HG02981 (cell line): ENCODE measurements at regions not wholly inside any gene's neighbourhood (a gene's known extent, or its start where the extent isn't known, plus 50 kb on each side); places are given as distances from the start of the nearest gene placed in this dataset.
"Not testable (repeated sequence)": the region's sequence is repeated elsewhere in the genome, so short reads cannot be mapped to it uniquely, and the experiment has no call there.

ENCODE experiments used
- ATAC-seq: cut with Tn5 transposase; IDR thresholded peaks from one replicate; pipeline ENCODE4 v1.9.1; 2021; ENCODE audit warnings: mild to moderate bottlenecking, moderate library complexity; ENCODE audit not compliant: unreplicated experiment

DNA sequence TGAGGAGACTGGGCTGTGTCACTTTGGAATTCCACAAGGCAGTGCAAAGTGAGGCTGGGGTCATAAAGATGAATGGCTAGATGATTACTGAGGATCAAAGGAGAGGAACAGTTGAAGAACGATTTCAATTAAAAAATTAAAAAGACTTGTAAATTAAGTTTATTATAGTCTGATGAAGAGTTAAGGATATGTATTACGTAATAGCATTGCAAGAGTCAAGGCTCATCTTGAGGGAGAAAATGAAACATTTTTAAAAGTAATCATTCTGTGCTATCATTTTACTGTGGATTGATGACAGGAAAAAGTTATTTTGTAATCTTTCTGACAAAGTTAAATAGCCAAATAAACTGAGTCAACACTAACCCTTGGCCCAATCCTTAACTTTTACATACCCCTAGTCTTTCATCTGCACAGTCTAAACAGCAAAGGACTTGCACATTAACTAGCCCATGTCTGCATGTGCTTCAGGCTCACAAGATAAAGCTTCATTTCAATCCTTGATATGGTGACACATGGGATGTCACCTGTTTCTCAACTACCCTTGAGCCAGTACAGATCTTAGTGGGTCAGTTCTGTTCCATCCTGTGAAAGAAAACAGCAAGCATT lies 465.5 kb upstream of the CTSO start:
- no peak for ATAC-seq

DNA sequence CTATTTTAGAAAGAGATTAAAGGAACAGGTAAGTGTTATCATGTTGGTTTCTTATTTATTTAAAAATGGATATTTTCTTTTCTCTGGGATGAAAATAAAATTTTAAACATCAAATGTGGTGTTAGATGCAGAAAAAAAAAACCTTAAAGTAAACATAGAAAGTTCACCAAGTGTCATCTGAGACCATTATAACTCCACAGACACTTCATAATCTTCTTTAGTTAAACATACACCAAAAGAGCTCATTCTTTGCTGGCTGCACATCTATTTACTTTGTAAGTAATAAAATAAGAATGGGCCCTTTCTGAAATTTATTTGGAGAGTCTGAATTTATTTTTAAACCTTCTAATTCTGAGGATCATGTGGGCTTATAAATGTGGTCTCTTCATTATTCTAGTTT lies 460.7 kb upstream of the CTSO start:
- no peak for ATAC-seq

DNA sequence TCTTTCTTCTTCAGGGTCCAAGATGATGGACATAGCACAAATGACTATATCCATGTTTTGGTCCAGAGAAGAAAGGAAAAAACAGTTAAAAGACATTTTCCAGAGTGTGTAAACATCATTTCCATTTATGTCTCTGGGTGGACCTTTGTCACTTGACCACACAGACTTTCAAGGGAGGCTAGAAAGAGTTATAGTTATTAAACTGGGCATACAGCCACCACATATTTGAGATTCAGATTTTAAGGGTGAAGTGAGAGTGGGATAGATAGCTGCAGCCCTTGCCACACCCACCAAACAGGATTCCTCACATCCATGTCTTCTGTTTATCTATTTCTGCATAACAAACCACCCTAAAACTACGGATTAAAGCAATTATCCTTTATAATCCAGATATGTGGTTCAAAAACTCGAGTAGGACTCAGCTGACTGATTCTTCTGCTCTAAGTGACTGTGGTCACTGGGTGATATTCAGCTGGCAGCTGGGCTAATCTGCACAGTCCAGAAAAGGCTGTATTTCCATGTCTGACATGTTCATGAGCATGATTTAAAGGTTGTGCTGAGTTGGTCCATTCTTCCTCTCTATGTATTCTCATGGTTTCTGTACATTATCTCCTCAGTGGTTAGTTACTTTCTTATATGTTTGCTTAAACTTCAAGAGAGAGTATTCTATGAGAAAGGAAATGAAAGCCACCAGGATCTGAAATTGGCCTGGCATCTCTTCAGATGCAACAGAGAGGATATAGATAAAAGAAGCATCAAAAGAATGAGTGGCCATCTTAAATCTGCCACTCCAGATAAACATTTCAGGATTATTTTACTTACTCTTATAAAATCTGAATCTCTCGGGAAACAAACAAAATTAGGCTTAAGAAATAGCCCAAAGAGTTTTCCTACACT lies 459.8 kb upstream of the CTSO start:
- ATAC-seq: no peak

DNA sequence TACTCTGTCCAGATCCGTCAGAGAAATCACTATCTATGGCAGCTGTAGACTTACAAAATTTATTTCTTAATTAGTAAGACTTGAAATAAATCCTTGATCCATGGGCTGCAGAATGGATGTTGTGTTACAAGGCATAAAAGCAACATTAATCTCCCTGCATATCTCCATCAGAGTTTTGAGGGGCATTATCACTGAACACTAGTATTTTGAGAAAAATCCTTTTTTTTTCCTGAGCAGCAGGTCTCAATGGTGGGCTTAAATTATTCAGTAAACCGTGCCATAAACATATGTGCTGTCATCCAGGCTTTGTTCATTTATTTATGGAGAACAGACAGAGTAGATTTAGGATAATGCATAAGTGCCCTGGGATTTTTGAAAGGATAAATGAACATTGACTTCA lies 457.9 kb upstream of the CTSO start:
- ATAC-seq: no peak

DNA sequence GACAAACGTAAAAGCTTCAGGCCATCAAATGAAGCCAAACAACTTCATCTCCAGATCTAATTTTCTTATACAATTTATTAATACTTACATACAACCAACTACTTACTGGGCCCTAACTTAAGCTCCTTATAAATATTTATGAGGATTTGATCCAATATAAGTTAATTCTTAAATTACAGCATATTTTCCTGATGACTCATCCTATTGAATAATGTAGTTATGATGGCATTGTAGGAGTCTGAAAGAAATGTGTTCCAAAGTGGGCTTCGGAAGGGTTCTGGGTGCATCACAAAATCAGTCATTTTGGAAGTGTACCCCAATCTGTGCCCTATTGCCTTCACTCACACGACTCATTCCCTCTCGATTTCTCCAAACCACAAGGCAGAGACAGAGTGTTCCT lies 455.1 kb upstream of the CTSO start:
- no peak for ATAC-seq

DNA sequence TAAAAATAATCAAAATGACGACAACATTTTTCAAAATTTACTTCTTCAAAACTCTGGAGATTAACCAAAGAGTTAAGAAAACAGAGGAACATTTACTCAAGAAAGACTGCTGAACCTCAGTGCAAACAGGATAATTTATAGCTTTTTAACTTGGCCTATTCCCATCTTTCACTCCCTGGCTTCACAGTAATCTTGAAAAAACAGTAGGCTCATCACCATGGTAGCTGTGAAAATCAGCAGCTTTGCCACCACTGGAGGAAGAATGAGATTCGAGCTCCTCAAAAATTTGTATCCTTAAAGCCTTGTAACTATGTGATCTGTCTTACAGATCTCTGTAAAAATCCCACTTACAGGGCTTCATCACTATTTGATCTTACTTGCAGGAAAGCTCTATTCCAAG lies 447.7 kb upstream of the CTSO start:
- no peak for ATAC-seq

DNA sequence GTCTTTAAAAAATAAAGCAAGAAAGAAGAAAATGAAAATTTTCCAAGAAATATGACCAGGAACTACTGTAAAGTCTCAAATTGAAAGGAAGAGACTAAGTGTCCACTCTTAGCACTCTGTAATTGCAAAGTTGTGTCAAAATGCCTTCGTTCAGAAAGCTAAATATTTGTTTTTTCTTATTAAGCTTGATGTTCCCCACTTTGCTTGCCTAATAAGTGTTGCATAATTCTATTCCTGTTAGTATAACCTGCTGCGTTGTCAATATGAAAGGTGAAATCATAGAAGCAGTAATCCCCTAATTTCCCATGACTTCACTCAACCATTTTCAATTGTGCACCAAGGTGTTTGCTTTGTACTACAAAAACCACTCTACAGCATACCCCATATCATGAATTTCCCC lies 442.9 kb upstream of the CTSO start:
- no peak for ATAC-seq

DNA sequence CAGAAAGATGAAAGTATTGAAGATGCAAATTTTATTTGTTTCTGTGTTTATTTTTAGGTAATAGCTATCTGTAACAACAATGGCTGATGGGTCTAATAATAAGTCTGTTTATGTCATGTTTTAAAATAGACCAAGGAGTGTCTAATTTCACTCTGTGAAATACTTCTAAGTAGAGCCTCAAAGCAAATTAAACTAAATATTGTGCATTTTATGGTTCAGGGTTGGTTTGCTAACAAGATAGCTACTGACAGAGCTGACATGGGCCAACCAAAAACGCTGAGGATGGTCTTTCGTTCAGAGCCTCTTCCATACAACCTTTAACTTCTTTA lies 437.6 kb upstream of the CTSO start:
- no peak for ATAC-seq

DNA sequence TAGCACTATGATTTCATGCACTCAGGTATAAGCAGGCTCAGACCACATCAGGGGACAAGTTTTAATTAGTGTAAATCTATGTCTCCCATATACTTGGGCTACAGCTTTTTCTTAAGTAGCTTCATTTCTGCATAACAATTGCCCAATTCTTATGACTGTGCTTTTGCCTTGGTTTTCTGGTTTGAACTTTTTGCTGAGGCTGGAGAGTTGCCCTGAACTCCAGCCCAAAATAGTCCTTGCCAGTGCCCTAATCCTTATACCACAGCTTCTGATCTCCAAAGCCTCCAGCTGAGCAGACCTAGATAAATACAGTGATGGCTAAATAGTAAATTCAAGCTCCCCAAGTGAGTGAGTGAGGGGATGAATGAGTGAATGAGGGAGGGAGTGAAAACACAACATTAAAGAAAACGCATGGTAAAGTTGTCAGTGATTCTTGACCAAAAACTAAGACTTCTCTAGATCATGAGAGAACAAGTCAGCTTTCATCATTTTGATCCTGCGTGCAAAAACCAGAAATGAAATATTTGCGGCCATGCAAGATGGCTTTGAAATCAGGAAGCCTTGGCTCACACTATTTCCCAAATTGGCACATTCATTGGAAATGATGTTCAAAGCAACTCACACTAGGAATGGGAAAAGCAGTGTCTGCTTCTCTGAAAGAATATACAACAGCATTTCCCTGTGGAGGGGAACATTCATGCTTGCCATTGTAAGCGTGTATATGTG lies 437.1 kb upstream of the CTSO start:
- no peak for ATAC-seq

DNA sequence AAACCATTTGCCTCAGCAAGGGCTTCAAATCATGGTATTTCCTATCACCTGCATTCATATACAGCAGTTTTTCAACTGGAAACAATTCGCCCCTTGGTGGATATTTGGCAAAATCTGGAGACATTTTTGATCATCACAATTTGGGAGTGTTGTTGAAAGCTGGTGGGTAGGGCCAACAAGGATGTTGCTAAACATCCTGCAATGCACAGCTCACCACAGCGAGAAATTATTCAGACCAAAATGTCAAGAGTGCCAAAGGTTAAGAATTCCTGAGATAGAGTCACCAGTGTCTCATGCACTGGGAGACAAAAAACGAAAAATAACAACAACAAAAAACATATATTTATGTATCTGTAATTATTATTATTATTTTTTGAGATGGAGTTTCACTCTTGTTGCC lies 435.2 kb upstream of the CTSO start:
- no peak for ATAC-seq

DNA sequence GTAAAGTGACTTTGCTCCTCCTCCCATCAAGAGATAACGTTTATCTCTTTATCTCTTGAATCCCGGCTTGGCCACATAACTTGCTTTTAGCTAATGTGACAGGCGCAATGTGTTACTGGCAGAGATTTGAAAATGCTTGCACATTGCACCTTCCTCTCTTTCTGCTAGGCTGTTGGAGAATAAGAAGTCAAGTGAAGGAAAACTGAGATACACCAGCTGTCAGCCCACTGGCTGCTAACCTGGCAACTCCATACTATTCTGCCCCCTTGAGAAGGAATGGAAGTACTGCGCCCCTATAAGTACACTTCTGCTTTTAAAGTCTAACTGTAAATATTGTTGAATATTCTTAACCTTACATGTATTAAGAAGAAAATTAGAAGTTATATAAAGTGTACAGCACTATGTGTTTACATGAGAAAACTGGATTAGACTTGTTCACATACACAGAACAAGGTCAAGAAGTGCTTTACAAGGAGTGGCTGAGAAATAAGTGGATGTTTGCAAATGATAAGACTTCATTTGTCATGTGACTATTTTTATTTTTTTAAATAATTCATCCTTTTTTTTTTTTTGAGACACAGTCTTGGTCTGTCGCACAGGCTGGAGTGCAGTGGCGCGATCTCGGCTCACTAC lies 424.5 kb upstream of the CTSO start:
- ATAC-seq: peak; percentile 86

DNA sequence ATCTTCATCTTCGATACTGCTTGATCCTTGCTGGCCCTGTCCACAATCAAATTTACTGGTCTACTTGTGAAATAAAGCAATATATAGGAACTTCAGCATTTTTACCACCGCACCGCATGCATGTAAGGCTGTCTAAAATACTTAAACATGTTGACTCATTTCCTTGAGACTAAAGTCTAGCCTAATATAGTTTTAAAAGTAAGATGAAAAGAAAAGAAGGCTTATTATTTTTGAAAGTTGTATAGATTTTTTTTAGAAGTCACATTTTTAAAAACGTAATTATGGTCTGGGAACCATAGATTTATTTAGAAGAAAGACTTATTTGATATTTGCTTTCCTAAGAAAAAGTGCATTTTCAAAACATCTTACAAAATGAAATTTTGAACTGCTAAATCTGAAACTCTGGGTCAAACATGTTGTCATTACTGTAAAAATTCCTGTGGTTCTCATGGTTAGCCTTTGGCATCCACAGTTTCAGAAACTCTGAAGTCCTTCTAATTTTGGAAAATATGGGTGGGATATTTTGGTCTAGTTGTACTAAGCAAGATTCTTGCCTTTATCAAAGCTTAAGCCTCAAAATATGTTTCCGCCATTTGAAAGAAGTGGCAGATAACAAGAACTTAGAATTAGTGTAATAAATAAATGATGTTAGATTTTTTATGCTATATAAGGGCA lies 423.5 kb upstream of the CTSO start:
- no peak for ATAC-seq

DNA sequence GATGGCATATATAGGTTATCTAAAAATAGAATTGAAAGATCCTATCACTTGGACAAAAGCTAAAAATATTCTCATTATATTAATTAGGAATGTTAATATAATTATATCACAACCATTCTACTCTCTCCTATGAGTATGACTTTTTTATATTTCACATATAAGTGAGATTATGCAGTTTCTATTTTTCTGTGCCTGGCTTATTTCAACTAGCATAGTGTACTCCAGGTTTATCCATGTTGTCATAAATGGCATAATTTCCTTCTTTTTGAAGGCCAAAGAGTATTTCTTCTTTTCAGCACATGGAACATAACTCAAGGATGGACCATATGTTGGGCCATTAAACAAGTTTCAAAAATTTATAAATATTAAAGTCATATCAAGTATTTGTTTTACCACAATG lies 421.2 kb upstream of the CTSO start:
- no peak for ATAC-seq

DNA sequence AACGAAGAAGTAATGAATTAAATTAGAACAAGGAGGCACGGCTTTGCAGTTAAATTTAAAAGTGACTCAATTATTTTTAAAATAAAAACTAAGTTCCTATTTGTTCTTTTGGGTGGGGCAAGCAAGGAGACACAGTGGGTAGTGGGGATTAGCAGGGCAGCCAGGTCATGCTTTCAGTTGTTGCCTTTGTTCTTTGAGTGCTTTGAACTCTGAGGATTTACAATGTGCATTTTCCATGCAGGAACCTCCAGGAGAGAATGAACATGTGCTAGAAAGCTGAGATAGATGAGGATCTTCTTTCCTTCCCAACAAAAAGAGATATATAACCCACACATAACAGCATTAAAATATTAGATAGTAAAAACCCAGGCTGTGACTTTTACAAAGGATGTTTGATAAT lies 420.4 kb upstream of the CTSO start:
- ATAC-seq: no peak

DNA sequence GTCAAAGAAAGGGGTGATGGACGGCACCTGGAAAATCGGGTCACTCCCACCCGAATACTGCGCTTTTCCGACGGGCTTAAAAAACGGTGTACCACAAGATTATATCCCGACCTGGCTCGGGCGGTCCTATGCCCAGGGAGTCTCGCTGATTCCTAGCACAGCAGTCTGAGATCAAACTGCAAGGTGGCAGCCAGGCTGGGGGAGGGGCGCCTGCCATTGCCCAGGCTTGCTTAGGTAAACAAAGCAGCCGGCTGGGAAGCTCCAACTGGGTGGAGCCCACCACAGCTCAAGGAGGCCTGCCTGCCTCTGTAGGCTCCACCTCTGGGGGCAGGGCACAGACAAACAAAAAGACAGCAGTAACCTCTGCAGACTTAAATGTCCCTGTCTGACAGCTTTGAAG lies 413.8 kb upstream of the CTSO start:
- not testable (repeated sequence) for ATAC-seq

DNA sequence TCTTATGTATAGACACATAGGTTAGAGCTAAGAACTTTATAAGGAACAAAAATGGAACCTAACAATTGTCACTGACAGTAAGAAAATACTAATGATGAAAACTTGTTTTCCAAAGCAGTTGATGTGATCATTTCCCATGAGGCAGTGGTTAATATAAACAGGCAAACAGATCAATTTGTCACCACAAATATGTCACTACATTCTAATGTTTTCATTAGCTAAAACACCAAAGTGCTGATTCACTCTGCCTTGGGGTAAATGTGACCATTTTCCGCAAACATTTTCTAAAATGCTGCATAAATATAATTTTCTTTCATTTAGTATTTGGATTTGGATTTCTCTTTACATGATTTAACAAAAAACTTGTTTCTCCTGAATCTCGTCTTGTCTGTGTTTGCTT lies 408.9 kb upstream of the CTSO start:
- ATAC-seq: no peak

DNA sequence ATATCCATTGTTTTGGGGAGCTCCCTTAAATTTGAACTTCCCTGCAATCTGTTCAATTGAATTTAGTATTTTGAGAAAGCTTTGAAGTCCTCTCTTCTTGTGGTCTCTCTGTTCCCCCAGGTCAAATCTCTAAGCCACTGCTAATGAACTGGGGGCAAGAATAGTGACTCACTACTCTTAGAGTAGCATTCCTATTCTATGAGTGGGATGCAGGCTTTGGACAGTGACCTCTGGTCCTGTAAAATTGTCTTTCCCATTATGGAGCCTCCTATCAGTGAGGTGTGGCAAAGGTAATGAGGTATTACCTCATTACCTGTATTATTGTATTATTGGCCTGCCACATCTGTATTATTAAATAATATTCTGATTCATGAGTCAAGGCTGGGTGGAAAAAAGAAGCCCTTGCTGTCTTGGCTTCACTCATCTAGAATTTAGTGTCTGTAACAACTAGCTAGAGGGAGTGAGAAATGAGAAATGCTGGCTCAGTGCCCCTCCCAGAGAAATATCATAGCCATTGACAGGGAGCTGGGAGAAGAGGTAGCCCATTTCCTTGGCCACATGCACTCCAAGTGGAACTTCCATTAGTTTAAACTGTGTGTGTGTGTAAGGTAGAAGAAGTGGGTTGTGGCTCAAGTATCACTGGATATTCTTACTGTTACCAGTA lies 393.9 kb upstream of the CTSO start:
- no peak for ATAC-seq

DNA sequence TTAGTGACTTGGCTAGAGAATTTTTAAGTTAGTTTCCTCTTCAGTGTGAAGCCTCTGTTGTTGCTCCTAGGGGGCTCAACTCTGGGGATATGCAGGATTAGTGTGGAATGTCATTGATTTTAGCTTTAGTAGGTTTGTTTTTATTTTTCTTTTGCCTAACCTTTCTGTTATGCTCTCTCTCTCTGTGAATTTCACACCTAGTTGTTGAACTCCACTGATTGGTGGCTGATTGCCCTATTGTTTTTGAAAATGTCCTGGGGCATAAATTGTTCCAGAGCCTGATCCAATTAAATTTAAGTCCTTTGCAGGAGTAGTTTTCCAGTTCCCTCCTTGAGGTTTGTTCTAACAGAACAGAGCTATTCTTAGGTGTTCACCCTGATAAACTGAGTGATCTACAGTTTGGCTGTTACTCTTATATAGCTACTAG lies 393.3 kb upstream of the CTSO start:
- ATAC-seq: no peak

DNA sequence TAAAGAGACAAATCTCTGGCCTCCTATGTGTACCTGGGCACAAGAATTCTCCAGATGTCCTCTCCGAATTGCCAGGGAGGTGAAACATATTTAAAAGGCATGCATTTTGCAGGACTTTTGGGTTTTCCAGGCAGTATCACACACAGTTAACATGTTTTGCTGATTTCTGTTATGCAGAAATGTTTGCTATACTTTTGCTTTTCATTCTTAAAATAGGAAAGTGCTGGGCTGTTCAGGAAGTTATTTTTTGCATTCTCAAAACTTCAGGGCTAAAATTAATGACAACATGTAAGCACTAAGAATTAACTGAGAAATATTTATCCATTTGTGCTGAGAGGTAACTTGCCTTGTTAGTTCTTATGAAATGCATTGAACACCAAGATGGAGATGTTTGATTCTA lies 390.7 kb upstream of the CTSO start:
- no peak for ATAC-seq

DNA sequence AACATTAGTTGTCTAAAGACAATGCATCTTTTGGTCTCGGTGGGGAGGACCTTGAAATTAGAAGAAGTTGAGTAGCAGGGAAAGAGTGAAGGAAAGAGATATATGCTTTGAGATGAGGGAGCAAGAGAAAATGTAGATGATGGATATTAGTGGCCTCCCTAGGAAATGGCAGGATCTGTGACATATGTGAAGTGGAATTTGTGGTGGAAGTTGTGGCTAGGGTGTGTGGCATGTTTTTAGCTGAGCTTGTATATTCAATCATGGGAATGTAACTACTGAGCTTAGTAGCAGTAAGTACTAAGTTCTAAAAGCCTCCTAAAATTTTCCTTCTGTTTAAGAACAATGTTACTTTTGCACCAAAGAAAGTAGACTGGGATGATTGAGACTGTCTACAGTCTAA lies 382.8 kb upstream of the CTSO start:
- ATAC-seq: no peak

DNA sequence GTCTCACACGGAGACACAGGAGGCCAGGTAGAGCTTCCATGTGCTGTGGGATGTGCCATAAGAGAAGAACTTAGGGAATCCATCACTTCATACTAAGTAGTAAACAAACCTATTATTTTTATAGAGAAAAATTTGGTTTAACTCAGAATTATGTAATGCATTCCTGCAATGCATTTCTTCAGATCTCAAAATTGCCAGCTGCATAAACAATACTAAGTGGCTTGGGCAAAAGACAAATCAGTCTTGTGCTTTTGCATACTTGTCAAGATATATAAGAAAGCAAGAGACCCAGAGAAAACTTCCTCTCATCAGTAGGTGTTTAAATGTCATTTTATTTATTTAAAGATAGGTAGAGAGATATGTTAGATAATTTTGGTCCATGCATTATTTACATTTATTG lies 382.1 kb upstream of the CTSO start:
- no peak for ATAC-seq
